Type B pancreatic cell (in vitro differentiated cells): ENCODE measurements at regions not wholly inside any gene's neighbourhood (a gene's known extent, or its start where the extent isn't known, plus 50 kb on each side); places are given as distances from the start of the nearest gene placed in this dataset.

Experiments
- DNase-seq: peaks from one replicate; pipeline ENCODE4 v3.0.0; 2021; ENCODE audit warnings: mixed read lengths; ENCODE audit not compliant: unreplicated experiment; ENCODE audit errors: extremely low spot score
- H3K27ac Mint-ChIP-seq: 2 replicates; pipeline ENCODE4 v1.8.0; 2021; ENCODE audit warnings: mild to moderate bottlenecking, mixed read lengths
- H3K27me3 Mint-ChIP-seq: 2 replicates; pipeline ENCODE4 v1.8.0; 2021; ENCODE audit warnings: mixed read lengths
- H3K36me3 Mint-ChIP-seq: 2 replicates; pipeline ENCODE4 v1.8.0; 2021; ENCODE audit warnings: mixed read lengths
- H3K4me1 Mint-ChIP-seq: one replicate; pipeline ENCODE4 v1.8.0; 2021; ENCODE audit warnings: mixed read lengths; ENCODE audit not compliant: unreplicated experiment
- H3K4me3 Mint-ChIP-seq: 2 replicates; pipeline ENCODE4 v1.8.0; 2021; ENCODE audit warnings: mild to moderate bottlenecking, mixed read lengths
- H3K9me3 Mint-ChIP-seq: 2 replicates; pipeline ENCODE4 v1.8.0; 2021; ENCODE audit warnings: mixed read lengths
- TF ChIP-seq, protein P1 (sequence below): fragments of 200-600 bp; sonication (generic); conservative IDR thresholded peaks from 2 replicates; pipeline ENCODE4 v1.5.0; 2021; ENCODE audit warnings: antibody characterized with exemption, mild to moderate bottlenecking

DNA sequence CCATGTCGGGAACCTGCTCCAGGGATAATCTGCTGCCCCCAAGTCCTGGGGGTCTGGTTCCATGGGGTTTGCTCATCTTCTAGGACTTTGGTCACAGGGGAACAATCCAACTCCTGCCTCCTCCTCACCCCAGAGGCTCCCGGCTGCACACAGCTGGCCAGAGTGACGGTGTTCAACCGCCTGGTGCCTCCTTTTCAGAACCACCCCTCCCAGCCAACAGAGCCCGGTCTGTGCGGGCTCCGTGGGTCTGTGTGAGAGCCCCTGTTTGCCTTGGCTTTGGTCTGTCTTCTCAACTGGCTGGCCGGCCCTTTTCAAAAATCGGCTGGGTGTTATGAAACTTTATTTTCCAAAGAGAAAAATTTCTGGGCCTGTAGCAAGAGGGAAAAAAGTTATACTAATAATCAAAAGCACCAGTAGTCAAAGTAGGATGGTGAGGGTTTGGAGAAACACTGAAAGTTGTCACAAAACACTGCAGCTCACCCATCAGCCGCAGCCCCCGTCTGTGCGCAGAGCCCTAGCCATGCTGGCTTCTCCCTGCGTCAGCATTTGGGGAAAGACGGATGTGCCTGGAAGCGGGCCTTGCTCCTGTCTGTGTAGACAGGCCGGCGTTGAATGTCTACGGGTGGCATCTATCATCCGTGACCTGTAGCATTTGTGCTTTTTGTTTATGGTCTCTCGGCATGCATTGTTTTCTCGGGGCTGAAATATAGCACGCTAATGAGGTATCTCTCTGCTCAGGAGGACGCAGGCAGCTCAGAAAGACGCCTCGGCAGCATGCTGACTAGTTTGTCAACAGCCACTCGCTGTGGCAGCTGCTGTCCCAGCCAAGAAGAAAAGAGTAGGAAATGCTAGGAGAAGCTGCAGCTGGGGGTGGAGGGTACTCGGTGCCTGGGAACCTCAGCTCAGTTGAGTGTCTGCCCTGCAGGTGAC, 138.6 kb downstream of the GLI2 start:
- Mint-ChIP-seq H3K4me3 (no peak overlapping the region), H3K4me1 (peaks cover 42% of the 10 kb centered on the region), H3K27me3 (peaks cover 28% of the 10 kb centered on the region), H3K9me3 (no peaks in the 10 kb centered on the region), H3K36me3 (peaks cover 4% of the 10 kb centered on the region), H3K27ac (no peak overlapping the region)
- TF ChIP-seq, protein P1, sequence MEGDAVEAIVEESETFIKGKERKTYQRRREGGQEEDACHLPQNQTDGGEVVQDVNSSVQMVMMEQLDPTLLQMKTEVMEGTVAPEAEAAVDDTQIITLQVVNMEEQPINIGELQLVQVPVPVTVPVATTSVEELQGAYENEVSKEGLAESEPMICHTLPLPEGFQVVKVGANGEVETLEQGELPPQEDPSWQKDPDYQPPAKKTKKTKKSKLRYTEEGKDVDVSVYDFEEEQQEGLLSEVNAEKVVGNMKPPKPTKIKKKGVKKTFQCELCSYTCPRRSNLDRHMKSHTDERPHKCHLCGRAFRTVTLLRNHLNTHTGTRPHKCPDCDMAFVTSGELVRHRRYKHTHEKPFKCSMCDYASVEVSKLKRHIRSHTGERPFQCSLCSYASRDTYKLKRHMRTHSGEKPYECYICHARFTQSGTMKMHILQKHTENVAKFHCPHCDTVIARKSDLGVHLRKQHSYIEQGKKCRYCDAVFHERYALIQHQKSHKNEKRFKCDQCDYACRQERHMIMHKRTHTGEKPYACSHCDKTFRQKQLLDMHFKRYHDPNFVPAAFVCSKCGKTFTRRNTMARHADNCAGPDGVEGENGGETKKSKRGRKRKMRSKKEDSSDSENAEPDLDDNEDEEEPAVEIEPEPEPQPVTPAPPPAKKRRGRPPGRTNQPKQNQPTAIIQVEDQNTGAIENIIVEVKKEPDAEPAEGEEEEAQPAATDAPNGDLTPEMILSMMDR: no peak
- no peak for DNase-seq

DNA sequence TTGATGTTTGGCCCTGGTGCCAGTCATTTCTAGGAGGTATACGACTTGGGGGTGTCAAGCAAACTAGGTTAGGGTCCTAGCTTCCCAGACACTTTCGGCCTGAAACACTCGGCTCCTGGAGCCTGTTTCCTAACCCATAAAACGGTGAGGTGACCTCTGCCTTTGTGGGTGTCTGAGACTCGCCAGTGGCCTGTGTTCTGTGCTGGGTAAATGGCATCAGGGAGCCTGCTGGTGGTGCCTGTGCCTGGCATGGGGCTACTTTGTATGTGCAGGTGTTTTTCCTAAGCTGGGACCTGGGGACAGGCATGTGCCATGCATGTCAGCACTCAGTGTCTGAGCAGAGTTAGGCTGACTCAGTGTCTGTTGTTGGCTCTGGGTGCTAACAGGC, 139.2 kb downstream of the GLI2 start:
- Mint-ChIP-seq H3K36me3 (peaks cover 4% of the 10 kb centered on the region), H3K4me3 (no peak overlapping the region), H3K27ac (no peak overlapping the region), H3K4me1 (peaks cover 42% of the 10 kb centered on the region), H3K9me3 (no peaks in the 10 kb centered on the region), H3K27me3 (peaks cover 28% of the 10 kb centered on the region)
- no peak for DNase-seq
- TF ChIP-seq, protein P1: no peak

DNA sequence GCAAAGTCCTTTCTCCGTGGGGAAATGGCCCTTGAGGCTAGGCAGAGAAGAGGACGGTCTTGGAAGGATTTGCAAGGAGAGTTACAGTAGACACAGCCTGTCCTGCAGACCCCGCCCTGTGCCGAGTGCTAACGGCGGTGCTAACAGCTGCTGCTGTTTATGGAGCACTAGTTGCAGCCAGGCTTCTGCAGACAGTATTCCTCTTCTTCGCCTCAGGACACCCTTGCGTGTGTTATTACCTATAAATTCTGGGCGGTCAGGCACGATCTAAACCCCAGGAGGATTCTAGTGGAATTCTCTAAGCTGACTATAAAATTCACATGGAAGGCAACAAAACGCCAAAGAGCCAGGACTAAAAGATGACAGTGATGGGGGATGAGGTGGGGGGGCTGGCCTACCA, 139.8 kb downstream of the GLI2 start:
- peaks cover 28% of the 10 kb centered on the region for H3K27me3 Mint-ChIP-seq
- no peak overlapping the region for H3K27ac Mint-ChIP-seq
- TF ChIP-seq, protein P1: no peak
- no peak for DNase-seq
- H3K36me3 Mint-ChIP-seq: peaks cover 4% of the 10 kb centered on the region
- H3K4me3 Mint-ChIP-seq: no peak overlapping the region
- peaks cover 42% of the 10 kb centered on the region for H3K4me1 Mint-ChIP-seq
- no peaks in the 10 kb centered on the region for H3K9me3 Mint-ChIP-seq

DNA sequence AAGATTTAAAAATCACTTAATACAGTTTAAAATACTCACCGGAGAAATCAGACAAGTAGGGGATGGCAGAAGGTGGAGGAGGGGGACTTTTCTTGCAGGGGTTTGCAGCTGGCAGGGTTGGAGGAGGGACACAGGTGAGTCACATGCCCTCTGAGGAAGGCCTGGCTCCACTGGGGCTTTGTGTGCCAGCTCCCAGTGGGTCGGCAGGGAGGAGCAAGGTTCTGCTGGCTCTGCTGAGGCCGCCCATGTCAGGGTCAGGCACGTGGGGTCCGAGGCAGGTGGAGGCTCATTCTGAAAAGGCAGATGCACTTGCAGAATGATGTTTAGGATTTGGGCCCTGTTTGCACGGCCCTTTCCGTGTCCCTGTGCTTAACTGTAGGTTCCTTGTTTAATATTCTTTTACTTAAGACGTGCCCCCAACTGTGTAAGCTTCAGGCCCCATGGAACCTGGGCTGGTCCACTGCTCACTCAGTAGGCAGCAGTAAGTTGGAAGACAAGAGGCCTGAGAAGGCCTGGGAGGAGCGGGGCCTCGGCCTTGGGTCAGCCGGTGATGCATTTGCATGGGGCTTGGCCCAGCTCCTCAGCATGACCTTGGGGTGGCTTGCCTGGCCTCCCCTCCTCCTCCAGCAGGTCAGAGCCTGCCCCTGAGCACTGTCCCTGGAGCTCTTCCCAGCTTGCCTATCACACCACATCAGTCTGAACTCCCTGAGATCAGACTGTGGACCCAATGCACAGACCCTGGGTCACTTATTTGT, 141.0 kb downstream of the GLI2 start:
- H3K27me3 Mint-ChIP-seq: peaks cover 27% of the 10 kb centered on the region

DNA sequence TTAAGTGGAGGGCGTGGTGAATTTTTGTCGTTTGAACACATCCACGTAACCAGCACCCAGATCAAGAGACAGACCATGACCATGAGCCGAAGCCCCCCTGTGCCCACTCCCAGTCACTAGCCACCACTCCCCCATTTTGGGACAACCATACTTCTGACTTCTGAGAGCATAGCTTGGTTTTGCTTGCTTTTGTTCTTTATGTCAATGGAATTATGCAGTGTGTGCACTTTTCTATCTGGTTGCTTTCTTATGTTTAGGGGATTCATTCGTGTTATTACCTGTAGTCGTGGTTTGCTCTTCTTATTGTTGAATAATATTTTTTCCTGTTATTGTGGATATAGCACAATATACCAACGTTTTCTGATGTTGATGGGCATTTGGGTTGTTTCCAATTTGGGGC, 141.7 kb downstream of the GLI2 start:
- Mint-ChIP-seq H3K27me3 (peaks cover 24% of the 10 kb centered on the region), H3K27ac (no peak overlapping the region), H3K4me3 (no peak overlapping the region), H3K36me3 (peaks cover 4% of the 10 kb centered on the region), H3K4me1 (peaks cover 44% of the 10 kb centered on the region), H3K9me3 (no peaks in the 10 kb centered on the region)
- TF ChIP-seq, protein P1: no peak
- no peak for DNase-seq

More for the DNA sequence above, 141.0 kb downstream of the GLI2 start:
- no peak for DNase-seq
- Mint-ChIP-seq H3K4me3 (no peak overlapping the region), H3K4me1 (peaks cover 44% of the 10 kb centered on the region), H3K9me3 (no peaks in the 10 kb centered on the region), H3K27ac (no peak overlapping the region), H3K36me3 (peaks cover 4% of the 10 kb centered on the region)
- TF ChIP-seq, protein P1: no peak
